Stimulated activated CD4-positive, alpha-beta T cell treated with anti-CD3 and anti-CD28 coated beads, TNF-alpha, amount 100 ng/mL, for 48 hours (primary cell): ENCODE measurements at regions not wholly inside any gene's neighbourhood (a gene's known extent, or its start where the extent isn't known, plus 50 kb on each side); places are given as distances from the start of the nearest gene placed in this dataset.

Experiments
- DNase-seq, 3 donors: peaks; one replicate each; pipeline ENCODE4 v3.0.0-alpha.2; 2020; ENCODE audit warnings: low read depth in 3 of 3

DNA sequence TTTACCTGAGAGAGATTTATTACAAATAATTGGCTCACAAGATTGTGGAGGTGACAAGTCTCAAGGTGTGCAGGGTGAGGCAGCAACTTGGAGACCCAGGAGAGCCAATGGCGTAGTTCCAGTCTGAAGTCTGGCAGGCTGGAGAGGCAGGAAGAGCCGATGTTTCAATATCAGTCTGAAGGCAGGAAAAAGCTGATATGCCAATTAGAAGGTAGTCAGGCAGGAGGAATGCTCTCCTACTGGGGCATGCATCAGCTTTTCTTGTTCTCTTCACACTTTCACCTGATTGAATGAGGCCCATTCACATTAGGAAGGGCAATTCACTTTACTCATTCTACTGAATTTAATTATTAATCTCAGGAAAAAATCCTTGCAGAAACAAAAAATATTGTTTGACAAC is 1351.7 kb upstream of the ADGRL3 start:
- no peak for DNase-seq

DNA sequence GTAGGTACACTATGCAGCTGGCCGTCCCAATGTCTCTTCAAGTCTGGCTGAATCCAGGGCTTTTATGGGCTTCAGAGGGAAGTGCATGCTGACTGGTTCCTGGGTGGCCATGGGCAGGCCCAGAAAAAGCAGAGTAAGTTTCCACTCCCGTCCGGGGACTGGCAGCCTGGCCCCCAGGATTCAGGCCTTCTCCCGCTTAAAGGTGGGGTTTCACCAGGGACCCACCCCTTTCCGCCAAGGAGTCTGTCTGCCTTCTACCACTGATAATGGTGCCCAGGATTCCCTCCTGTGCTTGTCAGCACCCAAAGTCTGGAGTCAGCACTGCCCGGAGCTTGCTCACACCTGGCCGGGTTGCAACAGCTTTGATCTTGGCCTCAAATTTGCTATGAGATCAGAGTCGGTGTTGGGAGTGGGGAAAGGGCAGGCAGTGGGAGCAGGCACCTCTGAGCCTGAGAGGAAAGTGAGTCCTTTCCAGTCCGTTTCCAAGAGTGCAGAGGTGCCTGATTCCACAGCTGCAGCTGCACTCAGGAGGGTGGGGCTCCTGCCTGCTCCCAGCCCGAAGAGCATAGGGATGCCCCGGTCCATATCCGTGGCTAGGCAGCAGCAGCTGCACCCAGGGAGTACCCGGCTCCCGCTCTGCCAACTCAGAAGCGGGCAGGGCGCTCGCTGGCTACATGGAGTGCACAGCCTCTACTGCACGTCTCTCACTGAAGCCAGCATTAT is 1344.3 kb upstream of the ADGRL3 start:
- DNase-seq, result no peak

DNA sequence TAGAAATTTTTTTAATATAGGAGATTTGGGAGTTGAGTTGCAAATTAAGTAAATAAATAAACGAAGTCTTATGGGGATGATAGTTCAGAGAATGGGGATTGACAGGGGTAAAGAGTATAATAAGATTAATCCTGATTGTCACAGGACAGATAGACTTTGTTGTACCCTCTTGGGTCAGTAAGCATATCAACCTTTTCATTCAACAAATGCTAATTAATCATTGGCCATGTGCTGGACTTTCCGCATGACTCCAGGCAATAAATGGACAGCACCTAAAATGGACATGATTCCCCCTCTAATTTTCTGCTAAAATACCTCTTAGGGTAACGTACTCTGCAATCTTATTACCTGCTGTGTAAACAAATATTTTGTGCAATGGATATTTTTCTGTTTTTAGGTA is 1331.1 kb upstream of the ADGRL3 start:
- no peak for DNase-seq

DNA sequence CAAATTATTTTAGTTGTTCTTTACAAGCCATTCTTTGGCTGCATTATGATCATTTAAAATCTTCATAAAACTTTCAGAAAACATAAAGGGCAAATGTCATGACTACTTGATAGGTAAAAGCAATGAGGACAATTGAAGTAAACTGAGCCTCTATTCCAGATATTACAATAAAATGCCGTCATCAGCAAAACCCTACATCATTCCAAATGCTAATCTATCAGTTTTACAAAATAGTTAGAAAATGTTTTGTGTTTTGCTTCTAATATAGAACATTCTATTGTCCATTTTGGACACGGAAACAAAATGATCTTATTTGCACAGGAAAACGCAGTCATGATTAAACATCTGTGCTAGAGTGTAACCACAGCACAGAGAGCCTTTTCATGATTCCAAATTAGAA is 1330.6 kb upstream of the ADGRL3 start:
- DNase-seq, result no peak

DNA sequence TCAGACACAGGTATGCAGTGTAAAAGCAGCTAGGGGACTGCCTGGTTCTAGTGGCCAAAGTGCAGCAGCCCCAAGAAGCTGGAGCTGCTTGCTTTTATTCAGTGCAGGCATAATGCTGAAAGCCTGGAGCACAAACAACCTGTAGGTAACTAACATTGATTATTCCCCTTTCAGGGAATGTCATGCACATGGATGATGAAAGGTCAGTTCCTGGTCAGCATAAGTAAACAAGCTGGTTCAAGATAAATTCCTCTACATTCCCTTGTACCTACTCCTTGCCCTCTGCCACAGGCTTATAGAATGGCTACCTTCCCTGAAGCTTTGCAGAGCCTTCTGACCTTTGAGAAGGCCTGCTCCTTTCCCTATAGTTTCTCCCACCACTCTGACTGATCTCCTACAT is 1318.5 kb upstream of the ADGRL3 start:
- no peak for DNase-seq

DNA sequence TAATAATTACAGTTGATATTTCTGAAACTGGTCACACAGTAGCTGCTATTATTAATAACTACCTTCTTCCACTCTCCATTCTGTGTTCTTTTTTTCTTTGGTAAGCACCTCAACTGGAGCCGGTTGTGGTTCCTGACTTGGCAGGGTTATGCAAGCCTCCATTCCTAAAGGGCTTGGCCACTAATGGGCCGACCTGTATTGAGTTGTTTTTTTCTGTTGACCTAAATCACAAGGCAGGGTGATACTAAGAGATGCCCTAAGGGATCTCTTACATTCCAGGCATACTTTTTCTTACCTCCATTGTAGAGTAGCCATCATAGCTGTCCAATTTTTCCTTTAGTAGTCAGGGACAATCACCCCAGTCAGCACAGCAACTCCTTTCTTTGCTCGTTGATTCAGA is 1295.8 kb upstream of the ADGRL3 start:
- no peak for DNase-seq

DNA sequence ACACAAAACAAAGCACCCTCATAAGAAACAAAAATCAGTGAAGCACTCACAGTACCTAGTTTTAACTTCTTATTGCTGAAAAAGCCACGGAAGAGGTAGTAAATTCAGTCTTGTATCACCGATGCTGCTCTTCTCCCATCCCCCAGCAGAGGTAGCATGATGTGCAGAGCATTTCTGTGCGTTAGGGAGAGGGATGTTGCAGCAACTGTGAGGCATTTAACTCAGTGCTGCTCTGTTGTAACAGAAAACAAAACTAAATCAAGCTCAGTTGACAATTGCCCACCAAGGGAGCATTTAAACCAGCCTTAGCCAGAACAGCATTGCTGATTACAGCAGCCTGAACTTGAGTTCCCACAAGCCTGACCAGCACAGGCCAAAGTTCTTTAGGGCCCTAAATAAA is 1279.7 kb upstream of the ADGRL3 start:
- DNase-seq, result no peak

DNA sequence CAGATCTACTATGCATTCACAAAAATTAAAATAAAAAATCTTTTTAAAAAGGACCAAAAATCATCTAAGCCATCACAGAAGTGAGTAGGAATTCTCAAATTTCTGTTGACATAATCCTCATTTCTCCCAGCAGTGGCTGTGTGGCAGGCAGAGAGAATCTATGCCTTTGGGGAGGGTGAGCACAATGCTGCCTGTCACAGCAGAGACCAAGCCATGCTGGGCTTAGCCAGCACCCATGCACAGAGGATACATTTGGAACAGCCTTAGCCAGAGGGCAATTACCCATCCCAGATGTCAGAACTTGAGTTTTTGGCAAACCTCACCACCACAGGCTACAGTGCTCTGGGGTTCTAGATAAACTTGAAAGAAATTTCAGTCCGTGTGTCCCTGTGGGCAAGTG is 1274.8 kb upstream of the ADGRL3 start:
- no peak for DNase-seq

DNA sequence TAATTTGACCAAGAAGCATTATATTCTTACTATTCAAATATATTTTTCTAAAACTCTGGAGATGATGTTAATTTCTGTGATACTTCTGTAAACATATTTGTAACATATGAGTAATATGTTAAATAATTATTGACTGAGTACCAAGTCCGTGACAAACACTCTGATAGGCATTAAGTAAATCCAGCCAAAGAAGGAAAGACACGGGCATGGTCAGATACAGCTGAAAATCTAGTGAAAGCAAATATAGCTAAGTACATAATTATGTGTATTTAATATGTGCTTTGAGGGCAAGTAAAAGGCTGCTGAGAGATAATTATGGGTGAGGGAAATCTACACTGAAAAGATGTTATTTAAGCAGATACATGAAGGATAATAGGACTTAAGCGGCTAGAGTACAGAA is 1263.6 kb upstream of the ADGRL3 start:
- DNase-seq, result no peak

DNA sequence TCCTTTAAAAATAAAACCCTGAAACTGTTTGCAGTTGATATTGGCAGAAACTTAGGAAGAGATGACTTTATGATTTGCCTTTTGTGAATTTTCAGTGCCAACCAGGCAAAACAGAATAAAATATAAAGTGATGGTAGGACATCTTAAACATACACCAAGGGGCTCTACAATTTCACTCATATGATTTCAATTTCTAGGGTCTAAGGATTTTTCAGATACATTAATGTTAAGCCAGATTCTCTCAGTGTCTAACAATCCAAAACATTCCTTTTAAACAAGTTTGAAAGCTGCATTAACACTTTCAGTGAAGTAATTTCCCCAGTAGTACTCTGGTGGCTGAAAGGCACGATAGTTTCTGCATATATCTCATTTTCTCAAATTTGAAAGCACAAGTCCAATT is 1262.0 kb upstream of the ADGRL3 start:
- DNase-seq, result no peak

DNA sequence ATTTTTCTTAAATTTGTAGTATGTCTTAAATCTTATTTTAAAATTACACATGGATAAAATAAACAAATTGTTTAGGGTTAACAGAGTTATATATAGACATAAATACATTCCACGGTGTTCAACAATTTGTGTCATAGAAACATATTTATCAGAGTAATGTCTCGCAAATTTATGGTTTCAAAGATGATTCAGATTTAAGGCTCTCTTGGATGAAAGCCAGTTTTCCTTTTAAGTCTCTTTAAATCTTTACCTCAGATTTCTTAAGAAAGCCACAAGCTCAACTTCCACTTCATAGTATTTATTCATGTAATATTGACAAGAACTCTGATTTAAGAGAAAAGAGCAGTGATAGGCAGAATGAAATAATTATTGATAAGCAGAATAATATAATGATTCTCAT is 1254.8 kb upstream of the ADGRL3 start:
- DNase-seq, result no peak

DNA sequence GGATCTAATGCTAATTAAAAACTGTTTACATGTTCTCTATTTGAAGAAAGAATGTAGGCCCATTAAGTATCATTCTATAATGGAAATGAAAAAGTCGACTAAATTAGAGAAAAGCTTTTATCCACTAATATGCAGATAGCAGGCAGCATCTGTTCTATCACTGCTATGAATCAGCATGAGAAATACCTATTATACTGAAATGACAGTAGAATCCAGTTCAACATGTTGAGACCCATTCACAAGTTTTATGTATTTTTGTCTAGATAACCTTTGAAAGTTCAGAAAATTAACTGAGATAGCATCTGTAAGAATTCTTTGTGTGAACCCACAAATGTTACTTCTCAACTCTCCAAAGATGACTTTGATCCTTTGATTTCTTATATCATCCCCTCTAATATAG is 1254.4 kb upstream of the ADGRL3 start:
- DNase-seq, result no peak

DNA sequence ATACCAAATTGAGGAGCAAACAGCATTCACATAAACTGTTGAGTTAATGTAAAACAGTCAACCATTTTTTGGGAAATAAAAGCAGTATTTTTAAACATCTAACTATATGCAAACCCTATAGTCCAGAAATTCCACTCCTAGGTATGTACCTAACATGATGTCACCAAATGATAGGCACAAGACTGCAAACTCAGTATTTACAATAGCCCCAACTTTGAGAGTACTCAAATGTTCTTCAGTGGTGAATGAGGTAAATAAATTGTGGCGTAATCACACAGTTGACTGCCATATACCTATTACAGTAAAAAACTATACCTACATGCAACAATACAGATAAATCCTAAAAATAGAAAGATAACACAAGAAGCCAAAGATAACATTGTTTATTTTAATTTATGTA is 1243.8 kb upstream of the ADGRL3 start:
- no peak for DNase-seq

DNA sequence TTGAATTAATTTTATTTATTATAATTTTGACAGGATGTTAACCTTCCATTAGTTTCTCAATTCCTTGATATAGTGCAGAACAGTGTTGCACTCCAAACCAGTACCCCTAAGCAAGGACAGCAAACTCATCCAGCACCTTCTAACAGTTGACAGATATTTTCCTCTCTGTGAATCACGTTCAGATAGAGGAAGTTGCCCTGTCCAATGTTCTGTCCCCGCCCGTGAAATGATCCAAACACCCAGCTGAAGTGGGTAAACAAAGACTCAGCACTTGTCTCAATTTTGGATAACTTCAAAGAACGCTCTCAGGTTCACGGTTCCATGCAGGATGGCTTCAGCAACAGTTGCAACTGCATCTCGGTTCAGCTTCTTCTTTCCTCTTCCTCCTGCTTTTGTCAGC is 1240.0 kb upstream of the ADGRL3 start:
- DNase-seq, result no peak

DNA sequence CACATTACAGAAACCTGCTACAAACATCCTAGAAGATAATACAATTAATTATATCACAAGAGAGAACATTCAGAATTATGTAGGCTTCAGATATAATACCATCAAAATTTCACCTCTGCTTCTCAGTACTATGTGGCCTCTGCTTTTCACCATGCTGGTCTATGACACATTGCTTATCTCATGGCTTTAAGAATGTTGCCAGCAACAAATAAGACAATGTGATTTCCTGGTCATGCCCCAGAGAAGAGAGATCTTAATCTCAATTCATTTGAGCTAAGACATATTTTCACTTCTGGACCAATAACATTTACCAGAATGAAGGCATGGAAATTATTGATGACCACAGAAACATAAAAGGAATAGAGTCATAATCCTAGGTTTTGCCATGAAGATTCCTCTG is 1233.4 kb upstream of the ADGRL3 start:
- DNase-seq, result no peak

DNA sequence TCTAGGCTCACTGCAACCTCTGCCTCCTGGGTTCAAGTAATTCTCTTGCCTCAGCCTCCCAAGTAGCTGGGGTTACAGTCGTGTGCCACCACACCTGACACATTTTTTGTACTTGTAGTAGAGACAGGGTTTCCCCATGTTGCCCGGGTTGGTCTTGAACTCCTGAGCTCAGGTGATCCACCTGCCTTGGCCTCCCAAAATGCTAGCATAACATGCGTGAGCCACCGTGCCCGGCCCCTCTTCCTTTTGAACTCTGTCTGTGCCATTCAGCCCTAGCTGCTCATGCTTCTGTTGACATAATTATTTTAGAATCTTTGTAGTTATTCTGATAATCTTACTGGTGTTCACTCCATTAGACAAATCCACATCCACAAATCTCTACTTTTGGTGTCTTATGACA is 1231.3 kb upstream of the ADGRL3 start:
- no peak for DNase-seq

DNA sequence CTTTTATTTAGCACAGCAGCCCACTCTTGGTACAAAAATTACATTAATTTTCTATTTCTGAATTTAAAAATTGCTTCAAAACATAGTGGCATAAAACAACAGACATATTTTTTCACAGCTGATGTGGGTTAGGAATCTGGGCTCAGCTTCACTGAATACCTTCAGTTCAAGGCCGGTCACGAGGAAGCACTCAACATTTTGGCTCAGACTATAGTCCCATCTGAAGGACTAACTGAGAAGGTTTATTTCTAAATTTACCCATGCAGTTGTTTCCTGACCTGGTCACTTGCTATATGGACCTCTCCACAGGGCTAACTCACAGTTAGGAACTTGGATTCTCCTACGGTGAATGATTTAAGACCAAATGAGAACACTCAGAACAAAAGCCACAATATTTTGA is 1230.2 kb upstream of the ADGRL3 start:
- DNase-seq, result no peak

DNA sequence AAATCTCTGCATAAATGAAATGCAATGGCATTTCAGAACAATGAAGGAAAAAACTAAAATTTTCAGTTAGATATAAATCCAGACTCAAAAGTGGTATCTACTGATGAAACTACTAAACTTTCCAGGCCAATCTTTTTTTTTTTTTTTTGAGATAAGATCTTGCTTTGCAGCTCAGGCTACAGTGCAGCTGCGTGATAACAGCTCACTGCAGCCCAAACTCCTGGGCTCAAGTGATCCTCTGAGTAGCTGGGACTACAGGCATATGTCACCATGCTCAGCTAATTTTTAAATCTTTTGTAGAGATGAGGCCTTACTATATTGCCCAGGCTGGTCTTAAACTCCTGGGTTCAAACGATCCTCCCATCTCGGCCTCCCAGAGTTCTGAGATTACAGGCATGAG is 1228.2 kb upstream of the ADGRL3 start:
- DNase-seq, result no peak

DNA sequence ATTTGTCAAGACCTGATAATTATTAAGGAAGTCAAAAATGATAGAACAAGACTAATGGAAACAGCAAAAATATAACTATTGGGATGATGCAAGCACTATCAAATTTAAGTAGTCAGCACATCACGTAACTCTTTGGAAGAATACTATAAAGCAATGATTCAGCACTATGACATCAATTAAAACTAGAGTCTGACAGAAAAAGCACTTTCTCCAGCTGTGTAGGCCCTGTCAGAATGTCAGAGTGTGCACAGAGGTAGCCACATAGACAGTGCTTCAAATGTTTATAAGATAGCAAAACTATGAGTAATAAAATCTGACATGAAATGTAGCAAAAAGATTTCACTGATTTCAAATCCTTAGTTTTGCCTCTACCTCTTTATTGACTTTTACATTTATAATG is 1226.6 kb upstream of the ADGRL3 start:
- DNase-seq, result no peak

DNA sequence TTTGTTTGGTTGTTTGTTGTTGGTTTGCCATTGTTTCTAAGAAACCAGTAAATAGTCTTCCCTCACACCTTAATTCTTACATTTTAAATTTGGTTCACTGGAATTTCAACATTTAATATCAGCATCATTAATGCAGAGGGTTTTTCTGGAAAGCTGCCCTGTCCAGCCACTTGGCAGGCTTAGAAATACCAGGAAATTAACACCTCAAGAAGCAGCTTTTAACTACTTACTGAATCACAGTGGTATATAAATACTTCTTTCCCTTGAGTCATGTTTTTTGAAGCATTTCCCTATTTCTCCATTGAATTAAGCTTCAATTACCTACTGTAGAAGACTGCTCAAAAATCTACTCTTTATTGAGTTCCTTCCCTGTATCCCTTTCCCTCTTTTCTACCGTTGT is 1221.1 kb upstream of the ADGRL3 start:
- DNase-seq, result no peak

DNA sequence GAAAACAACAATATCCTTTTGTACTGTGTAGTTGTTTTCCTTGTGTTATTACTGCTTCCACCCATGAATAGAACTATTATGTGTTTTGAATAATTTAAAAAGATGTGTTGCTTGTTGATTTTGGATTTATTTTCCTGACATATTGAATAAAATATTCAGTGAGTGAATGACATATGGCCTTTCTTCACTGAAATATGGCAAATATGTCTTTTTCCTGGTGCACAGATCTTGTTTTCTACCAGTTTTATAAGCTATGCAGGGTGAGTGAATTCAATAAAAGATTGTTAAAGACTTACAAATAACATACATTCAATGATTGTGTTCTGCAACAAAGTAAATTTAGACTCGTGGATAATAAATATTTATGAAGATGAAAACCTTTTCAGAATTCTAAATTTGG is 1216.3 kb upstream of the ADGRL3 start:
- DNase-seq, result no peak

DNA sequence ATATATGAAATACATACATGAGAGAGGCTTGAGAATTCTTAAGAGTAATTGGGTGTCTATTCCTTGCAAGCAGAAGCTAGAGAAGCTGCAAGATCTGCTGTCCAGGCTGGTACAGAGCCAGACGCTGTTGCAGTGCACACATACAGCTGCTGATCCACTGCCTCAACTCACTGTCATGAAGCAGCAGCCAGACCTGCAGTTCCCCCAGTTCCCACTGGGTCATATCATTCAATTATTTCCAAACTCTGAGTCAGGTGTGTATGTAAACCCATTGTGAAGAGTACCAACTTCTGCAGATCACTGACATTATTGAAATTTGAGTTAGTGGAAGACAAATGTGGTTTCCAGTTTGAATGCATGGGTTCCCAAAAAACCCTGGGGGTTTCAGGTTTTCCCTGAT is 1212.8 kb upstream of the ADGRL3 start:
- no peak for DNase-seq

DNA sequence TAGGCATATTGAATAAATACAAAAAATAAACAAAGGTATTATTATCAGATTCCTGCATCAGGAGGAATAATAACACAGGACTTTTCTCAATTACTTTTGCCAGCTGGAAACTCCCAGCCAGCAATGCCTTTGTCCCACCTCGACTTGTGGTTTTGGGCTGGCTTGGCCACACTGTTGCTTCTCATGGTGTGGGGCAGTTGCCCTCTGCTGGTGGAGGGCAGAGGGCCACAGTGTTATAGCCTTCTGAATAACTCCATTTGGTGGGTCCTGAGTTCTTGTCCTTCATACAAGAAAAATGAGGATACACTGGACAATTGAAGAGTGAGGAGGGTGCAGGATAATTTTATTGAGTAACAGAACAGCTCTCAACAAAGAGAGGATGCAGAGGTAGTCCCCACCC is 1206.0 kb upstream of the ADGRL3 start:
- no peak for DNase-seq

DNA sequence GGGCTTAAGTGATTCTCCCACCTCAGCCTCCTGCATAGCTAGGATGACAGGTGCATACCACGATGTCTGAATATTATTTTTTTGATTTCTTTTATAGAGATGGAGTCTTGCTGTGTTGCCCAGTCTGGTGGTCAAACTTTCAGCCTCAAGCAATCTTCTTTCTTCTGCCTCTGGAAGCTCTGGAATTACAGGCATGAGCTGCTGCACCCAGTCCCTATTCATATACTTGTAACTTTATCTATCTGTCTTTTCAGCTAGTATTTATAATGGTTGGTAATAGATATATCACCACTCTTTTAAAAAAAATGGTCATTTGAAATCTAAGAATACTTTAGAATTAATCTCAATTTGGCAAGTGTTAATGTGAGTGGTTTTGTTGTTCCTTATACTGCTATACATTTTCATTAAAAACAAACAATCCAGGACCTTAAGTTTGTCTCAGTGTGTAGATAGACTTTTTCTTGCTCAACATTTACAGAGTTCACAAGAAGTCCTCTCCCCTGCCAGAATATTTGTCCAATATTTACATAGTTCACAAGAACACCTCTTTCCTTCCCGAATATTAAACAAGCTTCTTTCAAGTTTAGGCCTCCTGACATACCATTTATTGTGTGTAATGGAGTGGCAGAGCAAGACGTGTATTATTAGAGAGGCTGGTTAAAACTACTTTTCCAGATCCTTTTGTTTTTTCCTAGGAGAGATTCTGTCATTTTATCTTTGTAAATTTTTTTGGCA is 1197.4 kb upstream of the ADGRL3 start:
- no peak for DNase-seq
